ENCODE measurements at regions not wholly inside any gene's neighbourhood (a gene's known extent, or its start where the extent isn't known, plus 50 kb on each side); places are given as distances from the start of the nearest gene placed in this dataset.

- TF ChIP-seq CTCF (IDR thresholded peaks at IDR 0.05; ENCODE audit: unreplicated experiment), result no peak
- H3K27ac Mint-ChIP-seq (ENCODE audit: unreplicated experiment), result no peak overlapping the region
- no peak overlapping the region for H3K4me3 Mint-ChIP-seq (ENCODE audit: low read depth, unreplicated experiment)
- intact Hi-C loops (cut with micrococcal nuclease; ENCODE audit: unreplicated experiment), result no loop called here
- DNase-seq, result no peak
- H3K9me3 Mint-ChIP-seq (ENCODE audit: low read depth, unreplicated experiment), result peaks cover 6% of the 10 kb centered on the region
- CTCF ChIA-PET, result no interaction called here
- H3K4me1 Mint-ChIP-seq (ENCODE audit: low read depth, unreplicated experiment), result no peaks in the 10 kb centered on the region
- H3K27me3 Mint-ChIP-seq (ENCODE audit: unreplicated experiment), result no peaks in the 10 kb centered on the region
- no TSS peak for BruUV-seq (replicated peaks)
- no peaks in the 10 kb centered on the region for H3K36me3 Mint-ChIP-seq (ENCODE audit: insufficient read depth, unreplicated experiment)
These were observed 57.5 kb upstream of the MS4A8 start for GRCh38 chr11:60641940-60642339.

- intact Hi-C loops (cut with micrococcal nuclease; ENCODE audit: unreplicated experiment), result no loop called here
- TF ChIP-seq CTCF (IDR thresholded peaks at IDR 0.05; ENCODE audit: unreplicated experiment), result no peak
- no peak for DNase-seq
- Mint-ChIP-seq H3K27me3 (ENCODE audit: unreplicated experiment) (no peaks in the 10 kb centered on the region), H3K4me1 (ENCODE audit: low read depth, unreplicated experiment) (no peaks in the 10 kb centered on the region), H3K27ac (ENCODE audit: unreplicated experiment) (no peak overlapping the region), H3K9me3 (ENCODE audit: low read depth, unreplicated experiment) (peaks cover 7% of the 10 kb centered on the region), H3K36me3 (ENCODE audit: insufficient read depth, unreplicated experiment) (no peaks in the 10 kb centered on the region), H3K4me3 (ENCODE audit: low read depth, unreplicated experiment) (no peak overlapping the region)
- CTCF ChIA-PET, result interaction anchor here (0.6 kb wide), 1 partner anchor 222 kb away, joined by 3 read pairs; no protein-coding TSS in a partner anchor
- no TSS peak for BruUV-seq (replicated peaks)
These were observed 52.3 kb upstream of the MS4A8 start for GRCh38 chr11:60647087-60647486.

Measured in Calu3 (cell line).